Endothelial cell of umbilical vein (primary cell): ENCODE measurements at regions not wholly inside any gene's neighbourhood (a gene's known extent, or its start where the extent isn't known, plus 50 kb on each side); places are given as distances from the start of the nearest gene placed in this dataset.

Experiments
- BruUV-seq: library from RNA; stranded (reverse); fragments of 400-500 nt; replicated peaks from 2 replicates; lab custom pipeline; 2021; lab: Mats Ljungman, UMichigan
- CTCF ChIA-PET: fragments of 300-600, 350-600 bp; sonication (Branson Sonifier 250); formaldehyde crosslinking; loops from one replicate; lab custom pipeline; 2021; ENCODE audit warnings: antibody characterized with exemption, inconsistent platforms; lab: Charles Lee
- POLR2A ChIA-PET: fragments of 300-600, 350-600 bp; sonication (Branson Sonifier 250); formaldehyde crosslinking; loops from one replicate; lab custom pipeline; 2021; ENCODE audit warnings: antibody characterized with exemption, inconsistent platforms; lab: Charles Lee
- DNase-seq: peaks from one replicate; pipeline ENCODE4 v3.0.0-alpha.2; 2011; ENCODE audit warnings: low read depth, low spot score
- FAIRE-seq: peaks from 2 replicates; lab custom pipeline; 2011; peaks lifted over from hg19 to GRCh38; lab: Jason Lieb, UNC
- H2AFZ ChIP-seq: 2 replicates; pipeline ENCODE4 v1.6.0; 2012; ENCODE audit warnings: low read depth, low read length, control low read depth, inconsistent platforms
- H3K27ac ChIP-seq: 2 replicates; pipeline ENCODE4 v1.5.1; 2011; ENCODE audit warnings: low read depth, mild to moderate bottlenecking, control low read depth, low read length, moderate library complexity; ENCODE audit not compliant: insufficient read depth
- H3K27me3 ChIP-seq, 2 experiments: 2 replicates each; pipeline versions ENCODE4 v1.6.0 to v1.6.1; 2011; ENCODE audit warnings: low read length in 2 of 2, mixed read lengths in 1 of 2; ENCODE audit not compliant: control insufficient read depth in 2 of 2, insufficient read depth in 2 of 2
- H3K36me3 ChIP-seq, 2 experiments: 2 replicates in 1 of 2; 3 replicates in 1 of 2; pipeline ENCODE4 v1.5.1; 2011; ENCODE audit warnings: low read length in 2 of 2, mild to moderate bottlenecking in 1 of 2, moderate library complexity in 1 of 2; ENCODE audit not compliant: control insufficient read depth in 2 of 2, insufficient read depth in 2 of 2; ENCODE audit errors: extremely low read depth in 1 of 2
- H3K4me1 ChIP-seq: 3 replicates; pipeline ENCODE4 v1.5.1; 2011; ENCODE audit warnings: mild to moderate bottlenecking, low read length; ENCODE audit not compliant: control insufficient read depth, insufficient read depth; ENCODE audit errors: extremely low read depth
- H3K4me2 ChIP-seq: 2 replicates; pipeline ENCODE4 v1.6.1; 2011; ENCODE audit warnings: low read length, control low read depth, mixed read lengths; ENCODE audit not compliant: insufficient read depth
- H3K4me3 ChIP-seq, 3 experiments: fragments of 200-600 bp in 1 of 3; sonication (generic), shearing (Covaris generic) in 1 of 3; replicated peaks in 1 of 3; 2 replicates each; pipeline ENCODE4 v1.5.1; 2011 to 2016; ENCODE audit warnings: control low read depth in 3 of 3, low read length in 3 of 3, mild to moderate bottlenecking in 2 of 3, inconsistent platforms in 1 of 3, low read depth in 1 of 3, moderate library complexity in 1 of 3; ENCODE audit not compliant: insufficient read depth in 1 of 3
- H3K79me2 ChIP-seq: 2 replicates; pipeline ENCODE4 v1.6.0; 2012; ENCODE audit warnings: low read length, inconsistent platforms; ENCODE audit not compliant: control insufficient read depth, insufficient read depth
- H3K9ac ChIP-seq: replicated peaks from 2 replicates; pipeline ENCODE3; 2011; ENCODE audit warnings: low read length, control low read depth; ENCODE audit not compliant: insufficient read depth; ENCODE audit errors: extremely low read depth
- H3K9me1 ChIP-seq: replicated peaks from 3 replicates; pipeline ENCODE4 v1.6.0; 2011; ENCODE audit warnings: mild to moderate bottlenecking, low read length; ENCODE audit not compliant: control insufficient read depth, insufficient read depth; ENCODE audit errors: extremely low read depth
- H3K9me3 ChIP-seq: replicated peaks from 2 replicates; pipeline ENCODE4 v1.5.1; 2012; ENCODE audit warnings: low read length, inconsistent platforms; ENCODE audit not compliant: control insufficient read depth, insufficient read depth
- H4K20me1 ChIP-seq: replicated peaks from 2 replicates; pipeline ENCODE3; 2011; ENCODE audit warnings: mild to moderate bottlenecking, low read length; ENCODE audit not compliant: control insufficient read depth, insufficient read depth; ENCODE audit errors: extremely low read depth
- CTCF ChIP-seq, 2 donors: IDR thresholded peaks; 1 replicate in 1 of 2; 2 replicates in 1 of 2; pipeline ENCODE4 v1.5.1; 2011; ENCODE audit warnings: low read length in 2 of 2, mild to moderate bottlenecking in 2 of 2, moderate library complexity in 2 of 2, control low read depth in 1 of 2, inconsistent platforms in 1 of 2, low read depth in 1 of 2; ENCODE audit not compliant: insufficient read depth in 1 of 2; ENCODE audit errors: extremely low read depth in 1 of 2
- EZH2 ChIP-seq: IDR thresholded peaks from 2 replicates; pipeline ENCODE4 v1.6.1; 2012; ENCODE audit warnings: borderline replicate concordance, low read depth, mild to moderate bottlenecking, moderate library complexity, low read length, inconsistent platforms; ENCODE audit not compliant: severe bottlenecking
- GATA2 ChIP-seq: IDR thresholded peaks from 2 replicates; pipeline ENCODE4 v1.7.0; 2011; ENCODE audit warnings: low read depth, mild to moderate bottlenecking, moderate library complexity, mixed read lengths, low read length; ENCODE audit not compliant: insufficient read length, insufficient read depth
- JUN ChIP-seq: IDR thresholded peaks from 2 replicates; pipeline ENCODE4 v1.6.1; 2011; ENCODE audit warnings: borderline replicate concordance, low read depth; ENCODE audit not compliant: insufficient read length, insufficient read depth
- MYC ChIP-seq: IDR thresholded peaks from one replicate; pipeline ENCODE4 v1.6.1; 2011; ENCODE audit warnings: mild to moderate bottlenecking, low read depth, low read length
- POLR2A ChIP-seq: IDR thresholded peaks from 2 replicates; pipeline ENCODE4 v1.6.1; 2012; ENCODE audit warnings: low read depth, mild to moderate bottlenecking, control low read depth, low read length
- POLR2AphosphoS5 ChIP-seq: IDR thresholded peaks from 2 replicates; pipeline ENCODE4 v1.6.1; 2012; ENCODE audit warnings: low read depth, mild to moderate bottlenecking, control low read depth, low read length, moderate library complexity; ENCODE audit not compliant: insufficient read depth
- dilution Hi-C: fragments of 300-500 bp; cut with MboI; formaldehyde crosslinking; loops from one replicate; pipeline ENCODE4 v1.15.0; 2019; ENCODE audit warnings: low sequenced_read_pairs; ENCODE audit not compliant: extremely low pct_ligation_motif_present
- intact Hi-C: fragments of 100-400 bp; cut with micrococcal nuclease; formaldehyde crosslinking; loops from one replicate; pipeline ENCODE4 v1.10.0; 2022

- H3K79me2 ChIP-seq: no peaks in the 10 kb centered on the region
- no peak for FAIRE-seq
- H3K36me3 ChIP-seq: no peaks in the 10 kb centered on the region
- no peaks in the 10 kb centered on the region for H3K9me3 ChIP-seq
- no peaks in the 10 kb centered on the region for H3K9me1 ChIP-seq
- no peaks in the 10 kb centered on the region for H3K4me1 ChIP-seq
- CTCF ChIA-PET: interaction anchor here (1.3 to 1.5 kb wide), 3 partner anchors 12 to 43 kb away, joined by 3 to 5 read pairs (median 3); no protein-coding TSS in a partner anchor
- POLR2A ChIA-PET: no interaction called here
- dilution Hi-C loops (no loop called here), intact Hi-C loops (no loop called here)
- no peak overlapping the region for H3K4me2 ChIP-seq
- peaks cover 0 to 2% of the 10 kb centered on the region in 2 experiments for H3K27me3 ChIP-seq
- no peak overlapping the region for H3K4me3 ChIP-seq
- H2AFZ ChIP-seq: no peak overlapping the region
- H4K20me1 ChIP-seq: no peaks in the 10 kb centered on the region
- DNase-seq: no peak
- no peak overlapping the region for H3K27ac ChIP-seq
- BruUV-seq: no TSS peak
- H3K9ac ChIP-seq: no peak overlapping the region
- no peak for TF ChIP-seq CTCF (IDR thresholded peaks at IDR 0.05; ENCODE audit: extremely low read depth in 1 of 2, insufficient read depth in 1 of 2, low read depth in 1 of 2, low read length in 2 of 2)
- TF ChIP-seq GATA2: no peak
- no peak for TF ChIP-seq EZH2
- no peak for TF ChIP-seq JUN
- no peak for TF ChIP-seq MYC
- TF ChIP-seq POLR2AphosphoS5: no peak
- no peak for TF ChIP-seq POLR2A
Measured at GRCh38 chr15:56798639-56799038, 65.3 kb upstream of the ZNF280D start.
